H9 (cell line): ENCODE measurements at regions not wholly inside any gene's neighbourhood (a gene's known extent, or its start where the extent isn't known, plus 50 kb on each side); places are given as distances from the start of the nearest gene placed in this dataset.

Source experiments
- DNase-seq: peaks from one replicate; pipeline ENCODE4 v3.0.0-alpha.2; 2017
- H2AFZ ChIP-seq: one replicate; pipeline ENCODE4 v1.6.1; 2013; ENCODE audit warnings: mild to moderate bottlenecking, low read length, control low read depth, moderate library complexity
- H2AK5ac ChIP-seq: 2 replicates; pipeline ENCODE4 v1.6.1; 2013; ENCODE audit warnings: low read length, control low read depth, mixed read lengths; ENCODE audit not compliant: insufficient read length
- H2BK120ac ChIP-seq: one replicate; pipeline ENCODE4 v1.6.1; 2013; ENCODE audit warnings: low read depth, mild to moderate bottlenecking, low read length, control low read depth, inconsistent platforms; ENCODE audit not compliant: poor library complexity, severe bottlenecking
- H2BK12ac ChIP-seq: 2 replicates; pipeline ENCODE4 v1.6.1; 2013; ENCODE audit warnings: low read length, control low read depth, mixed read lengths, low read depth; ENCODE audit not compliant: insufficient read length
- H2BK15ac ChIP-seq: 2 replicates; pipeline ENCODE4 v1.6.1; 2013; ENCODE audit warnings: low read depth, low read length, control low read depth
- H2BK20ac ChIP-seq: one replicate; pipeline ENCODE4 v1.6.1; 2013; ENCODE audit warnings: low read depth, mild to moderate bottlenecking, low read length, control low read depth, inconsistent platforms; ENCODE audit not compliant: poor library complexity, severe bottlenecking
- H2BK5ac ChIP-seq: 2 replicates; pipeline ENCODE4 v1.6.1; 2013; ENCODE audit warnings: low read length, control low read depth, mixed read lengths; ENCODE audit not compliant: insufficient read length
- H3K14ac ChIP-seq: 2 replicates; pipeline ENCODE4 v1.6.1; 2013; ENCODE audit warnings: low read length, control low read depth; ENCODE audit not compliant: insufficient read depth
- H3K18ac ChIP-seq: 2 replicates; pipeline ENCODE4 v1.6.1; 2013; ENCODE audit warnings: low read depth, mild to moderate bottlenecking, mixed read lengths, low read length, control low read depth; ENCODE audit not compliant: insufficient read length
- H3K23ac ChIP-seq: 2 replicates; pipeline ENCODE4 v1.6.1; 2013; ENCODE audit warnings: low read length, control low read depth, mixed read lengths, low read depth; ENCODE audit not compliant: insufficient read length
- H3K23me2 ChIP-seq: 2 replicates; pipeline ENCODE4 v1.6.1; 2013; ENCODE audit warnings: low read depth, mild to moderate bottlenecking, mixed read lengths, low read length, control low read depth; ENCODE audit not compliant: insufficient read length, poor library complexity, severe bottlenecking
- H3K27ac ChIP-seq: 2 replicates; pipeline ENCODE4 v1.5.1; 2013; ENCODE audit warnings: low read length, control low read depth, mixed read lengths, low read depth; ENCODE audit not compliant: insufficient read length
- H3K27me3 ChIP-seq: 2 replicates; pipeline ENCODE4 v1.6.1; 2013; ENCODE audit warnings: low read length, control low read depth, inconsistent platforms; ENCODE audit not compliant: insufficient read depth
- H3K4ac ChIP-seq: 2 replicates; pipeline ENCODE4 v1.6.1; 2013; ENCODE audit warnings: low read depth, mild to moderate bottlenecking, control low read depth, inconsistent platforms, low read length, moderate library complexity
- H3K4me1 ChIP-seq: 2 replicates; pipeline ENCODE4 v1.6.1; 2013; ENCODE audit warnings: low read length, control low read depth, inconsistent platforms; ENCODE audit not compliant: insufficient read depth
- H3K4me2 ChIP-seq: 2 replicates; pipeline ENCODE4 v1.6.1; 2013; ENCODE audit warnings: low read length, control low read depth, mixed read lengths; ENCODE audit not compliant: insufficient read length, insufficient read depth
- H3K56ac ChIP-seq: 2 replicates; pipeline ENCODE4 v1.6.1; 2013; ENCODE audit warnings: low read depth, mild to moderate bottlenecking, mixed read lengths, low read length, control low read depth; ENCODE audit not compliant: insufficient read length
- H3K79me1 ChIP-seq: 2 replicates; pipeline ENCODE4 v1.6.1; 2013; ENCODE audit warnings: low read depth, mild to moderate bottlenecking, moderate library complexity, low read length, control low read depth, inconsistent platforms; ENCODE audit not compliant: insufficient read depth, poor library complexity, severe bottlenecking
- H3K79me2 ChIP-seq: 2 replicates; pipeline ENCODE4 v1.6.1; 2013; ENCODE audit warnings: low read length, control low read depth, inconsistent platforms; ENCODE audit not compliant: insufficient read depth
- H3K9ac ChIP-seq: 2 replicates; pipeline ENCODE4 v1.6.1; 2013; ENCODE audit warnings: low read length, control low read depth, mixed read lengths; ENCODE audit not compliant: insufficient read length; ENCODE audit errors: extremely low read depth
- H3K9me3 ChIP-seq: one replicate; pipeline ENCODE4 v1.6.1; 2013; ENCODE audit warnings: low read depth, low read length, inconsistent platforms; ENCODE audit not compliant: control insufficient read depth
- H3T11ph ChIP-seq: one replicate; pipeline ENCODE4 v1.6.1; 2013; ENCODE audit warnings: mild to moderate bottlenecking, low read length, control low read depth, inconsistent platforms
- H4K20me1 ChIP-seq: one replicate; pipeline ENCODE4 v1.6.1; 2013; ENCODE audit not compliant: control insufficient read depth, insufficient read length, insufficient read depth
- H4K5ac ChIP-seq: 2 replicates; pipeline ENCODE4 v1.6.1; 2013; ENCODE audit warnings: low read depth, mild to moderate bottlenecking, mixed read lengths, low read length, control low read depth; ENCODE audit not compliant: insufficient read length
- H4K8ac ChIP-seq: replicated peaks from 2 replicates; pipeline ENCODE4 v1.6.1; 2013; ENCODE audit warnings: low read length, control low read depth, mixed read lengths, low read depth; ENCODE audit not compliant: insufficient read length
- H4K91ac ChIP-seq: 2 replicates; pipeline ENCODE4 v1.6.1; 2013; ENCODE audit warnings: low read depth, mild to moderate bottlenecking, moderate library complexity, mixed read lengths, low read length, control low read depth; ENCODE audit not compliant: insufficient read length
- H3K27ac Mint-ChIP-seq, 3 experiments: 2 replicates in 2 of 3; 3 replicates in 1 of 3; pipeline ENCODE4 v1.8.0; 2020 to 2021; ENCODE audit warnings: mixed read lengths in 3 of 3, mild to moderate bottlenecking in 1 of 3, moderate library complexity in 1 of 3
- H3K27me3 Mint-ChIP-seq: 2 replicates; pipeline ENCODE4 v1.8.0; 2021; ENCODE audit warnings: low read depth, mild to moderate bottlenecking, moderate library complexity, mixed read lengths
- H3K36me3 Mint-ChIP-seq, 3 experiments: 2 replicates in 2 of 3; 3 replicates in 1 of 3; pipeline ENCODE4 v1.8.0; 2020 to 2021; ENCODE audit warnings: low read depth in 3 of 3, mixed read lengths in 3 of 3; ENCODE audit not compliant: insufficient read depth in 1 of 3
- H3K4me1 Mint-ChIP-seq, 2 experiments: 2 replicates each; pipeline ENCODE4 v1.8.0; 2020; ENCODE audit warnings: mixed read lengths in 2 of 2
- H3K4me3 Mint-ChIP-seq, 2 experiments: 2 replicates in 1 of 2; 3 replicates in 1 of 2; pipeline ENCODE4 v1.8.0; 2020 to 2021; ENCODE audit warnings: mild to moderate bottlenecking in 2 of 2, mixed read lengths in 2 of 2, moderate library complexity in 1 of 2
- H3K9me3 Mint-ChIP-seq, 2 experiments: 2 replicates in 1 of 2; 3 replicates in 1 of 2; pipeline ENCODE4 v1.8.0; 2020; ENCODE audit warnings: mild to moderate bottlenecking in 2 of 2, mixed read lengths in 2 of 2, moderate library complexity in 1 of 2
- CTCF ChIP-seq: fragments of 200-600 bp; sonication (generic); conservative IDR thresholded peaks from 3 replicates; pipeline ENCODE4 v1.8.0; 2021; ENCODE audit warnings: antibody characterized with exemption, mild to moderate bottlenecking
- WGBS: extraction: QIAGEN DNeasy Blood & Tissue Kit; methylation state at CpG from one replicate; pipeline ENCODE4 v1.1.7; 2013; ENCODE audit warnings: missing lambda C conversion rate, low lambda C conversion rate, mixed read lengths; ENCODE audit not compliant: insufficient read length; ENCODE audit errors: extremely low coverage; 5-methylcytosine and 5-hydroxymethylcytosine counted together

GRCh38 chr1:215466361-215466760 is 100.7 kb upstream of the KCTD3 start:
- no peak overlapping the region for H3K18ac ChIP-seq
- H3K9me3 ChIP-seq: no peaks in the 10 kb centered on the region
- H3K56ac ChIP-seq: no peak overlapping the region
- no peak overlapping the region for H2BK20ac ChIP-seq
- no peak overlapping the region for H4K8ac ChIP-seq
- no peak overlapping the region for H2BK12ac ChIP-seq
- no peak overlapping the region for H3T11ph ChIP-seq
- WGBS: no CpG with 5 or more reads among the region's 3 CpGs
- H3K14ac ChIP-seq: no peak overlapping the region
- H3K27me3 ChIP-seq: no peaks in the 10 kb centered on the region
- H3K4me2 ChIP-seq: no peak overlapping the region
- no peaks in the 10 kb centered on the region for H3K4me1 ChIP-seq
- no peak overlapping the region for H2AFZ ChIP-seq
- H3K79me2 ChIP-seq: no peaks in the 10 kb centered on the region
- H2AK5ac ChIP-seq: no peak overlapping the region
- H3K79me1 ChIP-seq: no peaks in the 10 kb centered on the region
- no peak overlapping the region for H4K91ac ChIP-seq
- no peak overlapping the region for H3K9ac ChIP-seq
- no peak for DNase-seq
- H3K4me3 Mint-ChIP-seq: no peak overlapping the region
- no peaks in the 10 kb centered on the region for H3K23me2 ChIP-seq
- no peak overlapping the region for H2BK15ac ChIP-seq
- no peak overlapping the region for H2BK120ac ChIP-seq
- no peaks in the 10 kb centered on the region for H3K36me3 Mint-ChIP-seq
- peaks cover 4% of the 10 kb centered on the region in 2 experiments for H3K4me1 Mint-ChIP-seq
- H3K9me3 Mint-ChIP-seq: no peaks in the 10 kb centered on the region
- no peak overlapping the region; a peak in 1 of 7 replicates for H3K27ac Mint-ChIP-seq
- no peak overlapping the region for H3K23ac ChIP-seq
- no peak overlapping the region for H4K5ac ChIP-seq
- H3K27me3 Mint-ChIP-seq: no peaks in the 10 kb centered on the region
- H3K27ac ChIP-seq: no peak overlapping the region
- no peaks in the 10 kb centered on the region for H4K20me1 ChIP-seq
- no peak for TF ChIP-seq CTCF
- H2BK5ac ChIP-seq: no peak overlapping the region
- H3K4ac ChIP-seq: no peak overlapping the region
